ENCODE measurements at regions not wholly inside any gene's neighbourhood (a gene's known extent, or its start where the extent isn't known, plus 50 kb on each side); places are given as distances from the start of the nearest gene placed in this dataset.

GRCh38 chr16:86814256-86814655, 235.9 kb downstream of the FOXL1 start:
- TF ChIP-seq, protein P1, sequence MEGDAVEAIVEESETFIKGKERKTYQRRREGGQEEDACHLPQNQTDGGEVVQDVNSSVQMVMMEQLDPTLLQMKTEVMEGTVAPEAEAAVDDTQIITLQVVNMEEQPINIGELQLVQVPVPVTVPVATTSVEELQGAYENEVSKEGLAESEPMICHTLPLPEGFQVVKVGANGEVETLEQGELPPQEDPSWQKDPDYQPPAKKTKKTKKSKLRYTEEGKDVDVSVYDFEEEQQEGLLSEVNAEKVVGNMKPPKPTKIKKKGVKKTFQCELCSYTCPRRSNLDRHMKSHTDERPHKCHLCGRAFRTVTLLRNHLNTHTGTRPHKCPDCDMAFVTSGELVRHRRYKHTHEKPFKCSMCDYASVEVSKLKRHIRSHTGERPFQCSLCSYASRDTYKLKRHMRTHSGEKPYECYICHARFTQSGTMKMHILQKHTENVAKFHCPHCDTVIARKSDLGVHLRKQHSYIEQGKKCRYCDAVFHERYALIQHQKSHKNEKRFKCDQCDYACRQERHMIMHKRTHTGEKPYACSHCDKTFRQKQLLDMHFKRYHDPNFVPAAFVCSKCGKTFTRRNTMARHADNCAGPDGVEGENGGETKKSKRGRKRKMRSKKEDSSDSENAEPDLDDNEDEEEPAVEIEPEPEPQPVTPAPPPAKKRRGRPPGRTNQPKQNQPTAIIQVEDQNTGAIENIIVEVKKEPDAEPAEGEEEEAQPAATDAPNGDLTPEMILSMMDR (conservative IDR thresholded peaks at IDR 0.05 in 1 of 2, IDR thresholded peaks at IDR 0.05 in 1 of 2; ENCODE audit: low read depth in 1 of 2, low read length in 2 of 2) = no peak
- no peak for TF ChIP-seq EZH2 (IDR thresholded peaks at IDR 0.05; ENCODE audit: low read length, missing control alignments)
